RWPE2 (cell line): ENCODE measurements at regions not wholly inside any gene's neighbourhood (a gene's known extent, or its start where the extent isn't known, plus 50 kb on each side); places are given as distances from the start of the nearest gene placed in this dataset.
"Not testable (repeated sequence)": the region's sequence is repeated elsewhere in the genome, so short reads cannot be mapped to it uniquely, and the experiment has no call there.

Source experiments
- ATAC-seq: fragments of 200-7000 bp; cut with Tn5 transposase; 3 replicates; pipeline ENCODE4 v1.9.1; 2021; ENCODE audit warnings: low read depth
- DNase-seq: peaks from one replicate; pipeline ENCODE4 v3.0.0-alpha.2; 2020; ENCODE audit warnings: low spot score
- H3K27ac ChIP-seq: fragments of 450-650 bp; 2 replicates; pipeline ENCODE4 v1.5.1; 2017; ENCODE audit warnings: mild to moderate bottlenecking; ENCODE audit not compliant: poor library complexity, severe bottlenecking
- H3K27me3 ChIP-seq: fragments of 250-450 bp; sonication (Bioruptor Pico); 2 replicates; pipeline ENCODE4 v1.5.1; 2021; ENCODE audit warnings: mild to moderate bottlenecking, moderate library complexity; ENCODE audit not compliant: insufficient read depth, poor library complexity, severe bottlenecking
- H3K36me3 ChIP-seq: fragments of 250-450 bp; sonication (Bioruptor Pico); 2 replicates; pipeline ENCODE4 v1.5.1; 2020; ENCODE audit warnings: low read depth, mild to moderate bottlenecking, moderate library complexity
- H3K4me1 ChIP-seq: fragments of 250-450 bp; sonication (Bioruptor Pico); 2 replicates; pipeline ENCODE4 v1.5.1; 2021; ENCODE audit warnings: mild to moderate bottlenecking, moderate library complexity; ENCODE audit not compliant: insufficient read depth, poor library complexity, severe bottlenecking
- H3K4me3 ChIP-seq: fragments of 250-450 bp; sonication (Bioruptor Pico); 2 replicates; pipeline ENCODE4 v1.5.1; 2021; ENCODE audit warnings: mild to moderate bottlenecking, moderate library complexity; ENCODE audit not compliant: severe bottlenecking
- H3K9me3 ChIP-seq: fragments of 250-450 bp; sonication (Bioruptor Pico); 2 replicates; pipeline ENCODE4 v1.5.1; 2021; ENCODE audit warnings: mild to moderate bottlenecking, moderate library complexity; ENCODE audit not compliant: severe bottlenecking
- CTCF ChIP-seq: fragments of 450-650 bp; IDR thresholded peaks from one replicate; pipeline ENCODE4 v1.5.1; 2017; ENCODE audit warnings: mild to moderate bottlenecking, moderate library complexity; ENCODE audit not compliant: poor library complexity, severe bottlenecking

DNA sequence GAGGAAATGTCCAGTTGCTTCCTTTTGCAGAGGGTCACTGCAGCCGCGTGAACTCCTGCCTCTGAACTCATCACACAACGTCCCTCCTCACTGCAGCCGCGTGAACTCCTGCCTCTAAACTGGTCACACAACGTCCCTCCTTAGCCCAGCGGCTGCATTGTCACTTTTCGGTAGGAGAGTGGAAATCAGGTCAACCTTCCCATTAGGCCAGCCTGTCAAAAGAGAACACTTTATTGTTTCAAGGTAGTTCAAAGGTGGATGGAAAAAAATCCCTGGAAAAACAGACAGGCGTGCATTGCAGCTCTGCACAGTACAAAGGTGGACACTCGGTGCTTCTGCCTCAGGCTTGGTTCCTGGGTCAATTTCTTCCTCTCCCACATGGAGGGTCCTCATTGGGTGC, 280.2 kb downstream of the FOXL1 start:
- no peaks in the 10 kb centered on the region for H3K36me3 ChIP-seq
- H3K4me3 ChIP-seq: no peak overlapping the region
- no peaks in the 10 kb centered on the region for H3K27me3 ChIP-seq
- TF ChIP-seq CTCF: no peak
- no peaks in the 10 kb centered on the region for H3K9me3 ChIP-seq
- no peak for DNase-seq
- no peak for ATAC-seq
- H3K4me1 ChIP-seq: no peaks in the 10 kb centered on the region
- no peak overlapping the region for H3K27ac ChIP-seq

DNA sequence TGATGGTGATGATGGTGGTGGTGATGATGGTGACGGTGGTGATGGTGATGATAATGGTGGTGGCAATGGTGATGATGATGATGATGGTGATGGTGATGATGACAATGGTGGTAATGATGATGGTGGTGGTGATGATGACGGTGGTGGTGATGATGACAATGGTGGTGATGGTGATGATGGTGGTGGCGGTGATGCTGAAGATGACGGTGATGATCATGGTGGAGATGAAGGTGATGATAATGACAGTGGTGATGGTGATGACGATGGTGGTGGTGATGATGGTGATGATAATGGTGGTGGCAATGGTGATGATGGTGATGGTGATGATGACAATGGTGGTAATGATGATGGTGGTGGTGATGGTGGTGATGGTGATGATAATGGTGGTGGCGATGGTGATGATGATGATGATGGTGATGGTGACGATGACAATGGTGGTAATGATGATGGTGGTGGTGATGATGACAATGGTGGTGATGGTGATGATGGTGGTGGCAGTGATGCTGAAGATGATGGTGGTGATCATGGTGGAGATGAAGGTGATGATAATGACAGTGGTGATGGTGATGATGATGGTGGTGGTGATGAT, 283.0 kb downstream of the FOXL1 start:
- H3K27me3 ChIP-seq, H3K9me3 ChIP-seq, ATAC-seq, H3K27ac ChIP-seq, H3K4me1 ChIP-seq, DNase-seq, H3K4me3 ChIP-seq, H3K36me3 ChIP-seq: not testable (repeated sequence)

DNA sequence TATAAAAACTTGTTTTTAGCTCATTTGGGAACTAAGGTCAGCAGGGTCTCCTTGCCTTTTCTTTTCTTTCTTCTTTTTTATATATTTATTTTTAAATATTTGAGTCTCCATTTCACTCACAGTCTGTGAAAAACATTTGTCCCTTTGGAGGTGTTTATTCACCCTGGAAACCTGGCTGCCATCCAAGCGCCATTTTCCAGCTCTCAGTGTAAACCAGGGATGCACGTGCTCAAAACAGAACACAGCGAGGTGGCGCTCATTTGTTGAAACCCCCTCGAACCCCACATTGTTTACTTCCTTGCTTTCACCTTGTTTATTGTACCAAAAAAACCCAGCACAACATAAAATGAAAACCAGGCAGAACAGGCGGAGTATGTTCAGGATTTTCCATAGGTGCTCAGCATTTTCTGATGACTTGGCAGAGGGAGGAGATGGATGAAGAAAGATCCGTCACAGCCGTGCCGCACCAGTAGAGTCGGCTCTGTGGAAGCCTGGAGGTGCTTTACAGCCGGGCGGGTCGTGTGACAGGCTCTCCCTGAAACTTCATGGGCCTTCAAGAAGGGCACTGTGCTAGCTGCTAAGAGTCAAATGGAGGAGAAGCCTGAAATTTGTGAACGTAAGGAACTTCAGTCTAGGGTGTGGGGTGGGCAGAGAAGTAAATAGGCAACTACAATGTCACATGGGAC, 284.4 kb downstream of the FOXL1 start:
- Histone ChIP-seq H3K4me3 (no peak overlapping the region), H3K27ac (no peak overlapping the region), H3K27me3 (no peaks in the 10 kb centered on the region), H3K9me3 (no peaks in the 10 kb centered on the region), H3K4me1 (no peaks in the 10 kb centered on the region), H3K36me3 (no peaks in the 10 kb centered on the region)
- TF ChIP-seq CTCF: no peak
- no peak for DNase-seq
- ATAC-seq: no peak

DNA sequence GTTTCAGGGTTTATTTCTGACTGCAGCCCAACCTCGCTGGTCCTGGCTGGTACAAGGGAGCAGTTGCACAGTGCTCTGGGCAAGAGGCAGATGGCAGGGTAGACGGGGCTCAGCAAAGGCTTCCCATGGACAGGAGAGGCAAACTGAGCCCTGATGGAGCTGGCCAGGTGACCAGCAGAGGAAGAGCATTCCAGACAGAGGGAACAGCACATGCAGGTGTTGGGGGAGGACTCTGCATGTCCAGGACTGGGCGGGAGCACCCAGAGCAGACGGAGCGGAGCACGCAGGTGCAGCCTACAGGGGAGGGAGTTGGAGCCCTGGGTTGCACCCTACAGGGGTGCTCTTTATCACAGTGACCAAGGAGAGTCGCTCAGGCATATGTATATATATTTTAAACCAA, 285.3 kb downstream of the FOXL1 start:
- no peak overlapping the region for H3K27ac ChIP-seq
- no peak for ATAC-seq
- no peaks in the 10 kb centered on the region for H3K9me3 ChIP-seq
- TF ChIP-seq CTCF: no peak
- H3K36me3 ChIP-seq: no peaks in the 10 kb centered on the region
- no peak for DNase-seq
- H3K4me3 ChIP-seq: no peak overlapping the region
- no peaks in the 10 kb centered on the region for H3K4me1 ChIP-seq
- no peaks in the 10 kb centered on the region for H3K27me3 ChIP-seq

DNA sequence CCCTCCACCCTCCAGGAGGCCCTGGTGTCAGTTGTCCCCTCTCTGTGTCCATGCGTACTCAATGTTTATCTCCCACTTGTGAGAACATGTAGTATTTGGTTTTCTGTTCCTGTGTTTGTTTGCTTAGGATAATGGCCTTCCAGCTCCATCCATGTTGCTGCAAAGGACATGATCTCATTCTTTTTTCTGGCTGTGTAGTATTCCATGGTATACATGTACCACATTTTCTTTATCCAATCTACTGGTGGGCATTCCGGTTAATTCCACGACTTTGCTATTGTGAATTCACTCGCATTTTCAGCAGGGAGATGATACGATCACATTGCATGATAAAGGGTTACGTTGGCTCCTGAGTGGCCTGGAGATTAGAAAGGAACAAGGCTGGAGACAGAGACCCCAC, 286.2 kb downstream of the FOXL1 start:
- no peaks in the 10 kb centered on the region for H3K36me3 ChIP-seq
- H3K4me3 ChIP-seq: no peak overlapping the region
- no peaks in the 10 kb centered on the region for H3K9me3 ChIP-seq
- no peak for DNase-seq
- no peak for TF ChIP-seq CTCF
- H3K4me1 ChIP-seq: no peaks in the 10 kb centered on the region
- no peak for ATAC-seq
- H3K27ac ChIP-seq: no peak overlapping the region
- no peaks in the 10 kb centered on the region for H3K27me3 ChIP-seq
